Endothelial cell of umbilical vein (primary cell): ENCODE measurements at regions not wholly inside any gene's neighbourhood (a gene's known extent, or its start where the extent isn't known, plus 50 kb on each side); places are given as distances from the start of the nearest gene placed in this dataset.

Source experiments
- BruUV-seq: library from RNA; stranded (reverse); fragments of 400-500 nt; replicated peaks from 2 replicates; lab custom pipeline; 2021; lab: Mats Ljungman, UMichigan
- CTCF ChIA-PET: fragments of 300-600, 350-600 bp; sonication (Branson Sonifier 250); formaldehyde crosslinking; loops from one replicate; lab custom pipeline; 2021; ENCODE audit warnings: antibody characterized with exemption, inconsistent platforms; lab: Charles Lee
- POLR2A ChIA-PET: fragments of 300-600, 350-600 bp; sonication (Branson Sonifier 250); formaldehyde crosslinking; loops from one replicate; lab custom pipeline; 2021; ENCODE audit warnings: antibody characterized with exemption, inconsistent platforms; lab: Charles Lee
- DNase-seq: peaks from one replicate; pipeline ENCODE4 v3.0.0-alpha.2; 2011; ENCODE audit warnings: low read depth, low spot score
- FAIRE-seq: peaks from 2 replicates; lab custom pipeline; 2011; peaks lifted over from hg19 to GRCh38; lab: Jason Lieb, UNC
- H2AFZ ChIP-seq: 2 replicates; pipeline ENCODE4 v1.6.0; 2012; ENCODE audit warnings: low read depth, low read length, control low read depth, inconsistent platforms
- H3K27ac ChIP-seq: 2 replicates; pipeline ENCODE4 v1.5.1; 2011; ENCODE audit warnings: low read depth, mild to moderate bottlenecking, control low read depth, low read length, moderate library complexity; ENCODE audit not compliant: insufficient read depth
- H3K27me3 ChIP-seq, 2 experiments: 2 replicates each; pipeline versions ENCODE4 v1.6.0 to v1.6.1; 2011; ENCODE audit warnings: low read length in 2 of 2, mixed read lengths in 1 of 2; ENCODE audit not compliant: control insufficient read depth in 2 of 2, insufficient read depth in 2 of 2
- H3K36me3 ChIP-seq, 2 experiments: 2 replicates in 1 of 2; 3 replicates in 1 of 2; pipeline ENCODE4 v1.5.1; 2011; ENCODE audit warnings: low read length in 2 of 2, mild to moderate bottlenecking in 1 of 2, moderate library complexity in 1 of 2; ENCODE audit not compliant: control insufficient read depth in 2 of 2, insufficient read depth in 2 of 2; ENCODE audit errors: extremely low read depth in 1 of 2
- H3K4me1 ChIP-seq: 3 replicates; pipeline ENCODE4 v1.5.1; 2011; ENCODE audit warnings: mild to moderate bottlenecking, low read length; ENCODE audit not compliant: control insufficient read depth, insufficient read depth; ENCODE audit errors: extremely low read depth
- H3K4me2 ChIP-seq: 2 replicates; pipeline ENCODE4 v1.6.1; 2011; ENCODE audit warnings: low read length, control low read depth, mixed read lengths; ENCODE audit not compliant: insufficient read depth
- H3K4me3 ChIP-seq, 3 experiments: fragments of 200-600 bp in 1 of 3; sonication (generic), shearing (Covaris generic) in 1 of 3; replicated peaks in 1 of 3; 2 replicates each; pipeline ENCODE4 v1.5.1; 2011 to 2016; ENCODE audit warnings: control low read depth in 3 of 3, low read length in 3 of 3, mild to moderate bottlenecking in 2 of 3, inconsistent platforms in 1 of 3, low read depth in 1 of 3, moderate library complexity in 1 of 3; ENCODE audit not compliant: insufficient read depth in 1 of 3
- H3K79me2 ChIP-seq: 2 replicates; pipeline ENCODE4 v1.6.0; 2012; ENCODE audit warnings: low read length, inconsistent platforms; ENCODE audit not compliant: control insufficient read depth, insufficient read depth
- H3K9ac ChIP-seq: replicated peaks from 2 replicates; pipeline ENCODE3; 2011; ENCODE audit warnings: low read length, control low read depth; ENCODE audit not compliant: insufficient read depth; ENCODE audit errors: extremely low read depth
- H3K9me1 ChIP-seq: replicated peaks from 3 replicates; pipeline ENCODE4 v1.6.0; 2011; ENCODE audit warnings: mild to moderate bottlenecking, low read length; ENCODE audit not compliant: control insufficient read depth, insufficient read depth; ENCODE audit errors: extremely low read depth
- H3K9me3 ChIP-seq: replicated peaks from 2 replicates; pipeline ENCODE4 v1.5.1; 2012; ENCODE audit warnings: low read length, inconsistent platforms; ENCODE audit not compliant: control insufficient read depth, insufficient read depth
- H4K20me1 ChIP-seq: replicated peaks from 2 replicates; pipeline ENCODE3; 2011; ENCODE audit warnings: mild to moderate bottlenecking, low read length; ENCODE audit not compliant: control insufficient read depth, insufficient read depth; ENCODE audit errors: extremely low read depth
- CTCF ChIP-seq, 2 donors: IDR thresholded peaks; 1 replicate in 1 of 2; 2 replicates in 1 of 2; pipeline ENCODE4 v1.5.1; 2011; ENCODE audit warnings: low read length in 2 of 2, mild to moderate bottlenecking in 2 of 2, moderate library complexity in 2 of 2, control low read depth in 1 of 2, inconsistent platforms in 1 of 2, low read depth in 1 of 2; ENCODE audit not compliant: insufficient read depth in 1 of 2; ENCODE audit errors: extremely low read depth in 1 of 2
- EZH2 ChIP-seq: IDR thresholded peaks from 2 replicates; pipeline ENCODE4 v1.6.1; 2012; ENCODE audit warnings: borderline replicate concordance, low read depth, mild to moderate bottlenecking, moderate library complexity, low read length, inconsistent platforms; ENCODE audit not compliant: severe bottlenecking
- FOS ChIP-seq: IDR thresholded peaks from 2 replicates; pipeline ENCODE4 v1.6.1; 2011; ENCODE audit warnings: mild to moderate bottlenecking, low read length, moderate library complexity, borderline replicate concordance; ENCODE audit not compliant: insufficient read depth
- GATA2 ChIP-seq: IDR thresholded peaks from 2 replicates; pipeline ENCODE4 v1.7.0; 2011; ENCODE audit warnings: low read depth, mild to moderate bottlenecking, moderate library complexity, mixed read lengths, low read length; ENCODE audit not compliant: insufficient read length, insufficient read depth
- JUN ChIP-seq: IDR thresholded peaks from 2 replicates; pipeline ENCODE4 v1.6.1; 2011; ENCODE audit warnings: borderline replicate concordance, low read depth; ENCODE audit not compliant: insufficient read length, insufficient read depth
- MAX ChIP-seq: IDR thresholded peaks from 2 replicates; pipeline ENCODE4 v1.6.1; 2011; ENCODE audit not compliant: insufficient read depth, insufficient read length
- MYC ChIP-seq: IDR thresholded peaks from one replicate; pipeline ENCODE4 v1.6.1; 2011; ENCODE audit warnings: mild to moderate bottlenecking, low read depth, low read length
- POLR2A ChIP-seq: IDR thresholded peaks from 2 replicates; pipeline ENCODE4 v1.6.1; 2012; ENCODE audit warnings: low read depth, mild to moderate bottlenecking, control low read depth, low read length
- POLR2AphosphoS5 ChIP-seq: IDR thresholded peaks from 2 replicates; pipeline ENCODE4 v1.6.1; 2012; ENCODE audit warnings: low read depth, mild to moderate bottlenecking, control low read depth, low read length, moderate library complexity; ENCODE audit not compliant: insufficient read depth
- dilution Hi-C: fragments of 300-500 bp; cut with MboI; formaldehyde crosslinking; loops from one replicate; pipeline ENCODE4 v1.15.0; 2019; ENCODE audit warnings: low sequenced_read_pairs; ENCODE audit not compliant: extremely low pct_ligation_motif_present
- intact Hi-C: fragments of 100-400 bp; cut with micrococcal nuclease; formaldehyde crosslinking; loops from one replicate; pipeline ENCODE4 v1.10.0; 2022

- Histone ChIP-seq H3K9me1 (no peaks in the 10 kb centered on the region), H3K27ac (no peak overlapping the region), H3K79me2 (no peaks in the 10 kb centered on the region), H3K36me3 (no peaks in the 10 kb centered on the region), H3K27me3 (no peaks in the 10 kb centered on the region), H3K4me3 (no peak overlapping the region), H3K4me1 (no peaks in the 10 kb centered on the region), H3K9ac (no peak overlapping the region), H3K9me3 (no peaks in the 10 kb centered on the region), H4K20me1 (no peaks in the 10 kb centered on the region), H3K4me2 (no peak overlapping the region), H2AFZ (no peak overlapping the region)
- ChIA-PET CTCF (no interaction called here), POLR2A (no interaction called here)
- intact Hi-C loops (no loop called here), dilution Hi-C loops (no loop called here)
- TF ChIP-seq JUN = no peak
- TF ChIP-seq MAX = no peak
- TF ChIP-seq MYC = no peak
- no peak for TF ChIP-seq POLR2A
- no peak for TF ChIP-seq POLR2AphosphoS5
- TF ChIP-seq GATA2 = no peak
- TF ChIP-seq EZH2 = no peak
- no peak for TF ChIP-seq CTCF (IDR thresholded peaks at IDR 0.05; ENCODE audit: extremely low read depth in 1 of 2, insufficient read depth in 1 of 2, low read depth in 1 of 2, low read length in 2 of 2)
- TF ChIP-seq FOS = no peak
- DNase-seq (no peak), FAIRE-seq (no peak)
- BruUV-seq = no TSS peak
These were observed 848.1 kb downstream of the SLITRK6 start for GRCh38 chr13:84951128-84951527.
